HUDEP-2 (cell line): ENCODE measurements at regions not wholly inside any gene's neighbourhood (a gene's known extent, or its start where the extent isn't known, plus 50 kb on each side); places are given as distances from the start of the nearest gene placed in this dataset.

Experiments used
- DNase-seq, 76 experiments: peaks; one replicate each; lab custom pipeline; 2025; ENCODE audit not compliant: unreplicated experiment in 76 of 76; lab: John Stamatoyannopoulos, UW

GRCh38 chr4:162241857-162242256 is 78.1 kb upstream of the FSTL5 start:
- DNase-seq, result peak in 1 of 76 experiments; percentile 0

- DNase-seq, result no peak
These were observed 76.4 kb upstream of the FSTL5 start for GRCh38 chr4:162239992-162240769.

GRCh38 chr4:162237676-162238075 is 73.9 kb upstream of the FSTL5 start:
- DNase-seq, result no peak

GRCh38 chr4:162234595-162234994 is 70.8 kb upstream of the FSTL5 start:
- no peak for DNase-seq

- no peak for DNase-seq
These were observed 68.5 kb upstream of the FSTL5 start for GRCh38 chr4:162232349-162232748.

GRCh38 chr4:162229670-162230069 is 65.9 kb upstream of the FSTL5 start:
- DNase-seq, result no peak

- DNase-seq, result no peak
These were observed 57.3 kb upstream of the FSTL5 start for GRCh38 chr4:162221148-162221547.
